ENCODE measurements at regions not wholly inside any gene's neighbourhood (a gene's known extent, or its start where the extent isn't known, plus 50 kb on each side); places are given as distances from the start of the nearest gene placed in this dataset.

DNA sequence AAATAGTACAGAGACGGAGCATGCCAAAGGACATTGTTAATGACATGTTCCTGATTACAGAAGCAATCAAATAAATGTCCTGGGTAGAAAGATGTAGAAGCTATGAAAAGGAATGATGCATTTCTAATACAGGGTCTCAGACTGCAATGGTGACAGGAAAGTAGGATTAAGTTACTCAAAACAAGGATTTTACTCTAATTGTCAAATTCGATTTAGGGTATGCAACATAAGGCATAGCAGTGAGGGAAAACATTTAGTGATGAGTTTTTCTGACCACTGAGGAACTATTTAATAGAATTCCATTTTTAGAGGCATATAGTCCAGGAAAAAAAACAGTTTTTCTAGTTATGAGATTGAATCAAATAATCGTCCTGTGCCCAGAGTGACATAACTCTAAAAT lies 715.1 kb upstream of the ACO1 start:
- no peak for DNase-seq (ENCODE audit: low read depth)
- TF ChIP-seq, protein P1, sequence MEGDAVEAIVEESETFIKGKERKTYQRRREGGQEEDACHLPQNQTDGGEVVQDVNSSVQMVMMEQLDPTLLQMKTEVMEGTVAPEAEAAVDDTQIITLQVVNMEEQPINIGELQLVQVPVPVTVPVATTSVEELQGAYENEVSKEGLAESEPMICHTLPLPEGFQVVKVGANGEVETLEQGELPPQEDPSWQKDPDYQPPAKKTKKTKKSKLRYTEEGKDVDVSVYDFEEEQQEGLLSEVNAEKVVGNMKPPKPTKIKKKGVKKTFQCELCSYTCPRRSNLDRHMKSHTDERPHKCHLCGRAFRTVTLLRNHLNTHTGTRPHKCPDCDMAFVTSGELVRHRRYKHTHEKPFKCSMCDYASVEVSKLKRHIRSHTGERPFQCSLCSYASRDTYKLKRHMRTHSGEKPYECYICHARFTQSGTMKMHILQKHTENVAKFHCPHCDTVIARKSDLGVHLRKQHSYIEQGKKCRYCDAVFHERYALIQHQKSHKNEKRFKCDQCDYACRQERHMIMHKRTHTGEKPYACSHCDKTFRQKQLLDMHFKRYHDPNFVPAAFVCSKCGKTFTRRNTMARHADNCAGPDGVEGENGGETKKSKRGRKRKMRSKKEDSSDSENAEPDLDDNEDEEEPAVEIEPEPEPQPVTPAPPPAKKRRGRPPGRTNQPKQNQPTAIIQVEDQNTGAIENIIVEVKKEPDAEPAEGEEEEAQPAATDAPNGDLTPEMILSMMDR (conservative IDR thresholded peaks at IDR 0.05; ENCODE audit: low read length), result no peak
- H3K4me3 ChIP-seq (ENCODE audit: low read length), result no peak overlapping the region

DNA sequence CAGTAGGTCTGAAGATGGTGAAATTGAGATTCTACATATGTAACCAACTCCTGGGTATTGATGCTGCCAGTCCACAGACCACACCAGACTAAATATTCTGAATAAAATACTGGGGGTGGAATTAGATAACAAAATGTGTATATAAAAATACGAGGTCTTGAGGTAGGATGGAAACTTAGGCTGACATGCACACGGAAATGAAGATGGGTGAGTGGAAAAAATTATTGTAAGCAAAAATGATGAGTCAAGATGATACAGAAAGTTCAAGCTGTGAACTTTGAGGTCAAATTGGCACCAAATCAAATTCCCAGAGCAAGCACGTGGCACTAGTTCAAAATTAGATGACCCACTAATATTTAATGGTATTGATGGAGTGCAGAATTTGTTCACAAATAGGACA lies 713.4 kb upstream of the ACO1 start:
- H3K4me3 ChIP-seq (ENCODE audit: low read length), result no peak overlapping the region
- TF ChIP-seq, protein P1 (conservative IDR thresholded peaks at IDR 0.05; ENCODE audit: low read length), result no peak
- DNase-seq (ENCODE audit: low read depth), result no peak

DNA sequence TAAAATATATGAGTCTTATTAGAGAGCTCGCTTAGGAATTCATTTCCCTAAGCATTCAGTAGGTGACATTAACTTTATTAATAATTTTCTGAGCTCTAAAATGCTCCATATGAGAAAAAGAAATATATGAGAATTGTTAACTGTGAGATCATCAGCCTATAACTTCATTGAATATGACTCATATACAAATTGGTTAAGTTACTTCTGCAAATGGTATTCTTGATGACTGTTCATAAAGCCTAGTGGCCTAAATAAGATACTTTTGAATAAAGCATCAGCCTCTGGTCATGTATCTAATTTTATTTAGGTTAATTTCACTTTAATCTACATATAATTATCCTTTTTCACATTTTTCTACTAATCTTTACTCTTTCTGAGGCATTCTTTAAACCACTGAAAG lies 710.2 kb upstream of the ACO1 start:
- no peak for DNase-seq (ENCODE audit: low read depth)
- TF ChIP-seq, protein P1 (conservative IDR thresholded peaks at IDR 0.05; ENCODE audit: low read length), result no peak
- H3K4me3 ChIP-seq (ENCODE audit: low read length), result no peak overlapping the region

DNA sequence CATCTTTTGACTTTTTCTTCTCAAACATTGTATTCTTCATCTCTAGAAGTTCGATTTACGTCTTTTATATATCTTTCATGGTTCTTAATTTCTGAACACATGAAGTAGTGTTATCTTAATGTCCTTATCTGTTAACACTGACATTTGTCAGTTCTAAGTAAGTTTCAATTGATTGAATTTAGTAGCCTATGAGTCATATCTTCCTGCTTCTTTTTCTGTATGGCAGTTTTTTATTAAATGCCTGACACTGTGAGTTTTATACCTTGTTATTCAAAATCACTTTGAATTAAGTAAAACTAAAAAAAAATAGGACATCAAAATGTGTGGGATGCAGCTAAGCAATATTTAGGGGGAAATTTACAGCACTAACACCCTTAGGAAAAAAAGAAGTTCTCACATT lies 707.0 kb upstream of the ACO1 start:
- DNase-seq (ENCODE audit: low read depth), result no peak
- TF ChIP-seq, protein P1 (conservative IDR thresholded peaks at IDR 0.05; ENCODE audit: low read length), result no peak
- no peak overlapping the region for H3K4me3 ChIP-seq (ENCODE audit: low read length)

DNA sequence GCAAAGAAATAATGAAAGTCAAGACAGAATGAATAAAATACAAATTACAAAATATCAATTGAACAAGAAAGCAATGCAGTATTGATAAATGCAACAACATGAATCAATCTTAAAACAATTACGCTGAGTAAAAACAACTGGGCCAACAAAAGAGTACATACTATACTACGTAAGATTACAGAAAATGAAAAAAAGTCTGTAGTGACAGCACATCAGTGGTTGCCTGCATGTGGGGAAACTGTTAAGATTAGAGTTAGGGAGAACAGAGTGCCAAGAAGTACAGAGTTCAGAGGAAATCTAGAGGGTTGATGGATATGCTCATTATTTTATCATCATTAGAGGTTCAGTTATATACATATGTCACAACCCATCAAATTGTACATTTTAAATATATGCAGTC lies 706.6 kb upstream of the ACO1 start:
- H3K4me3 ChIP-seq (ENCODE audit: low read length), result no peak overlapping the region
- TF ChIP-seq, protein P1 (conservative IDR thresholded peaks at IDR 0.05; ENCODE audit: low read length), result no peak
- DNase-seq (ENCODE audit: low read depth), result no peak

DNA sequence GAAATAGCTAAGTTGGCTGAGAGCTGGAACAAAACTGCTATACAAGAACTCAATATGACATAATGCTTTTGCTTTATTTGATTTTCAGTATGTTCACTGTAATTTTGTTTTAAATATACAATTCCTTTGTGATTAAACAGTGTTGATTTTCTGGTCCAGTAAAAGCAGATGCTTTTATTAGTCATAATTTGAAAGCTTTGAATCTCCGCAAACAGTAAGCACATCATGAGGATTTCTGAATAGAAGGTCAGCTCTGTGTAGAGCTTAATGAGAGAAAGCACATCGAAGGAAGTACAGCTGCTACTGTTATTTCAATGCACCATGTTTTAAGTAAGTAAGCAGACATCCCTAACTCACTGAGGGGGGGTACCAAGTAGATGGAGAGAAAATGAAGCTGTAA lies 701.3 kb upstream of the ACO1 start:
- TF ChIP-seq, protein P1 (conservative IDR thresholded peaks at IDR 0.05; ENCODE audit: low read length), result no peak
- no peak overlapping the region for H3K4me3 ChIP-seq (ENCODE audit: low read length)
- DNase-seq (ENCODE audit: low read depth), result no peak

DNA sequence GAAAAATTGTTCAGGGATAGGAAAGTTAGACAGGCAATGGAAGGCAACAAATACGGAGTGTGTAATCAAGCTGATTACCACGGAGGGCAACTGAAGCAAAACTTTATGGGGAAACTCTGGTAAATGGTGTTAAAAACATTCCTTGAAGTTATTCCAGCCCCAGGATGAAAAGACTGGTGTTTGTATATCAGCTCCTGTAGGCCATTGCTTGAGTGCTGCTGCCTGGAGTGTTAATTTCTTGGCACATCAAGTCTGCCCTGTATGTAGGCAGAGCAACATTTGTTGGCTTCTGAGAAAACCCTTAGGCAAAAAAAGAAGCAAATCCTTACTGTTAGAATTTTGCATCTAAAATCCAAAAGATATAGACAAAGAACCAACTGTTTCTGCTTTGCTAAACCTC lies 686.5 kb upstream of the ACO1 start:
- no peak overlapping the region for H3K4me3 ChIP-seq (ENCODE audit: low read length)
- TF ChIP-seq, protein P1 (conservative IDR thresholded peaks at IDR 0.05; ENCODE audit: low read length), result no peak
- DNase-seq (ENCODE audit: low read depth), result no peak

Data from AG10803 (cell line).